ENCODE measurements at regions not wholly inside any gene's neighbourhood (a gene's known extent, or its start where the extent isn't known, plus 50 kb on each side); places are given as distances from the start of the nearest gene placed in this dataset.

- TF ChIP-seq CTCF (IDR thresholded peaks at IDR 0.05; ENCODE audit: insufficient read depth, low read length) (no peak), GABPA (IDR thresholded peaks at IDR 0.05; ENCODE audit: low read depth) (no peak)
These were observed 74.6 kb upstream of the L3MBTL3 start for GRCh38 chr6:129943637-129944271.

All from HL-60 (cell line).